Lung (tissue), 11 donors: ENCODE measurements at regions not wholly inside any gene's neighbourhood (a gene's known extent, or its start where the extent isn't known, plus 50 kb on each side); places are given as distances from the start of the nearest gene placed in this dataset.
"Not testable (repeated sequence)": the region's sequence is repeated elsewhere in the genome, so short reads cannot be mapped to it uniquely, and the experiment has no call there.

ENCODE experiments used
- ATAC-seq: fragments of 200-7000 bp; cut with Tn5 transposase; one replicate; pipeline ENCODE4 v1.9.1; 2020; ENCODE audit warnings: moderate number of reproducible peaks; ENCODE audit not compliant: insufficient read depth, low FRiP score
- DNase-seq, 3 donors: peaks; one replicate each; pipeline ENCODE4 v3.0.0-alpha.2; 2013 to 2017
- H3K27ac ChIP-seq, 2 donors: one replicate each; pipeline ENCODE4 v1.5.1; 2013; ENCODE audit warnings: mild to moderate bottlenecking in 2 of 2, moderate library complexity in 2 of 2, control low read depth in 1 of 2, inconsistent platforms in 1 of 2, low read depth in 1 of 2, low read length in 1 of 2
- H3K27me3 ChIP-seq, 3 donors: one replicate each; pipeline ENCODE4 v1.5.1; 2013; ENCODE audit warnings: low read length in 2 of 3; ENCODE audit not compliant: control insufficient read depth in 3 of 3, insufficient read depth in 3 of 3
- H3K36me3 ChIP-seq, 4 donors: one replicate each; pipeline ENCODE4 v1.5.1; 2013; ENCODE audit warnings: low read length in 4 of 4, mild to moderate bottlenecking in 1 of 4, moderate library complexity in 1 of 4; ENCODE audit not compliant: control insufficient read depth in 4 of 4, insufficient read depth in 4 of 4
- H3K4me1 ChIP-seq, 5 donors: one replicate each; pipeline ENCODE4 v1.5.1; 2013; ENCODE audit warnings: low read length in 5 of 5, mild to moderate bottlenecking in 2 of 5, moderate library complexity in 1 of 5; ENCODE audit not compliant: control insufficient read depth in 5 of 5, insufficient read depth in 5 of 5
- H3K4me3 ChIP-seq: one replicate; pipeline ENCODE4 v1.5.1; 2013; ENCODE audit warnings: mild to moderate bottlenecking, control low read depth, moderate library complexity
- H3K9ac ChIP-seq, 2 donors: one replicate each; pipeline ENCODE4 v1.5.1; 2013; ENCODE audit warnings: low read length in 2 of 2, control low read depth in 1 of 2; ENCODE audit not compliant: insufficient read depth in 1 of 2
- H3K9me3 ChIP-seq, 4 donors: one replicate each; pipeline ENCODE4 v1.5.1; 2013; ENCODE audit warnings: low read length in 3 of 4, mild to moderate bottlenecking in 1 of 4, moderate library complexity in 1 of 4; ENCODE audit not compliant: control insufficient read depth in 4 of 4, insufficient read depth in 3 of 4
- CTCF ChIP-seq: IDR thresholded peaks from 2 replicates; pipeline ENCODE4 v1.5.1; 2012; ENCODE audit warnings: mild to moderate bottlenecking; ENCODE audit errors: control extremely low read depth, extremely low read depth
- WGBS, 2 donors: extraction: QIAGEN DNeasy Blood & Tissue Kit; methylation state at CpG; one replicate each; pipeline ENCODE4 v1.1.7; 2013; 5-methylcytosine and 5-hydroxymethylcytosine counted together
- donor health status: control.
- donor health status: control.
- donor health status: Bipolar disorder and iron deficiency.
- donor health status: healthy.
- donor health status: DM: yes; HTN: yes; CAD: no.

- no peak for ATAC-seq
Observed at GRCh38 chr5:67921004-67921601, 294.5 kb upstream of the PIK3R1 start.

GRCh38 chr5:67919532-67919931 lies 296.0 kb upstream of the PIK3R1 start:
- not testable (repeated sequence) for ATAC-seq, H3K4me3 ChIP-seq, DNase-seq, H3K27me3 ChIP-seq, H3K9me3 ChIP-seq, H3K9ac ChIP-seq, H3K4me1 ChIP-seq, H3K27ac ChIP-seq, H3K36me3 ChIP-seq

More at GRCh38 chr5:67921004-67921601, 294.5 kb upstream of the PIK3R1 start:
- Histone ChIP-seq H3K36me3 (no peaks in the 10 kb centered on the region), H3K27ac (no peak overlapping the region), H3K9me3 (no peaks in the 10 kb centered on the region), H3K27me3 (no peaks in the 10 kb centered on the region), H3K9ac (no peak overlapping the region), H3K4me1 (no peaks in the 10 kb centered on the region), H3K4me3 (no peak overlapping the region)
- no peak for TF ChIP-seq CTCF
- DNase-seq: no peak
- 67 to 85% methylated on average over 8 of the region's 8 CpGs for WGBS, 2 donors

GRCh38 chr5:67917561-67917960 lies 298.0 kb upstream of the PIK3R1 start:
- Histone ChIP-seq H3K36me3 (no peaks in the 10 kb centered on the region), H3K4me1 (peaks cover 0 to 3% (median 0%) of the 10 kb centered on the region in 5 donors), H3K27ac (no peak overlapping the region), H3K4me3 (no peak overlapping the region), H3K9ac (no peak overlapping the region), H3K27me3 (no peaks in the 10 kb centered on the region), H3K9me3 (no peaks in the 10 kb centered on the region)
- TF ChIP-seq CTCF: no peak
- 92 to 97% methylated on average over 4 of the region's 4 CpGs for WGBS, 2 donors
- ATAC-seq (no peak), DNase-seq (no peak)

- no peaks in the 10 kb centered on the region for H3K27me3 ChIP-seq
- ATAC-seq (no peak), DNase-seq (no peak)
- H3K9me3 ChIP-seq: no peaks in the 10 kb centered on the region
- H3K4me1 ChIP-seq: peaks cover 0 to 10% (median 6%) of the 10 kb centered on the region in 5 donors
- H3K27ac ChIP-seq: no peak overlapping the region
- no peak overlapping the region for H3K4me3 ChIP-seq
- no peak overlapping the region for H3K9ac ChIP-seq
- TF ChIP-seq CTCF: no peak
- WGBS, 2 donors: 69 to 85% methylated on average over 4 of the region's 4 CpGs
- no peaks in the 10 kb centered on the region for H3K36me3 ChIP-seq
Observed at GRCh38 chr5:67910546-67910945, 305.0 kb upstream of the PIK3R1 start.
